ENCODE measurements at regions not wholly inside any gene's neighbourhood (a gene's known extent, or its start where the extent isn't known, plus 50 kb on each side); places are given as distances from the start of the nearest gene placed in this dataset.
"Not testable (repeated sequence)": the region's sequence is repeated elsewhere in the genome, so short reads cannot be mapped to it uniquely, and the experiment has no call there.

GRCh38 chr21:35204850-35205541 lies 155.9 kb upstream of the RUNX1 start:
- FAIRE-seq, result no peak
- no peak for DNase-seq (ENCODE audit: insufficient read length, low spot score)

GRCh38 chr21:35204125-35204524 lies 155.0 kb upstream of the RUNX1 start:
- no peak for FAIRE-seq
- no peak for DNase-seq (ENCODE audit: insufficient read length, low spot score)

DNA sequence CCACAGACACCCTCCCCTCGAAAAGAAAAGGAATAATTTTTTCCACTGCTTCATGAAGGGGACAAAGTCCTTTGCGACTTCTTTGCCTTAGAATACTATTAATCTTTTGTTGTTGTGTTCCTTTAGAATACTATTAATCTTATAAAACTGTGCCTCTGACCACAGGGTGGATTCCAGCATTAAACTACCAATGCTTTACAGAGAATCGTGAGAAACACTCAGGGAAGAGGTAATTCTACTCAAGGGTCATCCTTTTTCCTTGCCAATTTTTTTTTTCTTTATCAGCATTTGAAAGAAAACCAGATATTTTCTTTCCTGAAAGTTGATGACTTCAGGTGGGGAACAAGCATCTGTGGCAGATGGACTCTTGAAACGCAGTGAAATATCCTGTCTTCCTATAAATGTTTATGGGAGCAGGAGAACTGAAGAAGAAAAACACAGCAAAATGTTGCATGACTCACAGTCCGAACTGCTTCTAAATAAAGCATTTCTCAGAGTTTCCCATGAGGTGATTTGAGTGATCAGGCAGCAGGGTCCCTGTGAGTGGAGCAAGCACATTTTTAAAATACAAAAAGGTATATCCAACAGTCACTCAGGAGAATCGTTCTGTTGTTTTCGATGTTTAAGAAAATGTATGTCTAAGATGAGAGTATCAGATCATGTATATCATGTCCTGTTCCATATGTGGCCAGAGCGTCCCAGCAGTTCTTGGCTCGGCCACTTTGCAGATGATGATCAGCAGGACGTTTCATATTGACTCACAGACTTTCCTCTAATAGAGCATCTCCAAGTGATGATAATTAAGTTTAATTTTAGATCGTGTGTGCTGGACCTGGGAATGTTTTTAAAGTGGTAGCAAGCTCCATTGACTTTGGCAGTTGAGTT lies 154.2 kb upstream of the RUNX1 start:
- FAIRE-seq (no peak), DNase-seq (ENCODE audit: insufficient read length, low spot score) (no peak)

GRCh38 chr21:35202431-35202830 lies 153.3 kb upstream of the RUNX1 start:
- no peak for FAIRE-seq
- no peak for DNase-seq (ENCODE audit: insufficient read length, low spot score)

DNA sequence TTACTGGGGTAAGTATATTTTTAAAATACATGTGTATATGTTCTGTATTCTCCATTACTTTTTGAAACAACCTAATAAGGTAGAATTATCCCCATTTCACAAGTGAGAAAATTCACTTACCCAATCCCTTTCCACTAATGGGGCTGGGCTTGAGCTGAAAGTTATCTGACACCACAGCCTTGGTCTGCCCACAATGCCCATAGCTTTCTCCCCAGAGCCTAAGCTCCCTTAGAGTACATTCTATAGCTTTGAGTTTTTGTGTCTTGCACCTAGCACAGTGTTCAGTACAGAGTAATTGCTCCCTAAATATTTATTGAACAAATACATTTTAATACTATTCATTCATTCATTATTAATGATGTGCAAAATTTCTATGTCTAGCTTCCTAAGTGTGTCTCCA lies 152.7 kb upstream of the RUNX1 start:
- no peak for FAIRE-seq
- no peak for DNase-seq (ENCODE audit: insufficient read length, low spot score)

GRCh38 chr21:35201288-35201687 lies 152.2 kb upstream of the RUNX1 start:
- FAIRE-seq (no peak), DNase-seq (ENCODE audit: insufficient read length, low spot score) (no peak)

GRCh38 chr21:35199733-35200015 lies 150.6 kb upstream of the RUNX1 start:
- DNase-seq (ENCODE audit: insufficient read length, low spot score) (no peak), FAIRE-seq (no peak)

DNA sequence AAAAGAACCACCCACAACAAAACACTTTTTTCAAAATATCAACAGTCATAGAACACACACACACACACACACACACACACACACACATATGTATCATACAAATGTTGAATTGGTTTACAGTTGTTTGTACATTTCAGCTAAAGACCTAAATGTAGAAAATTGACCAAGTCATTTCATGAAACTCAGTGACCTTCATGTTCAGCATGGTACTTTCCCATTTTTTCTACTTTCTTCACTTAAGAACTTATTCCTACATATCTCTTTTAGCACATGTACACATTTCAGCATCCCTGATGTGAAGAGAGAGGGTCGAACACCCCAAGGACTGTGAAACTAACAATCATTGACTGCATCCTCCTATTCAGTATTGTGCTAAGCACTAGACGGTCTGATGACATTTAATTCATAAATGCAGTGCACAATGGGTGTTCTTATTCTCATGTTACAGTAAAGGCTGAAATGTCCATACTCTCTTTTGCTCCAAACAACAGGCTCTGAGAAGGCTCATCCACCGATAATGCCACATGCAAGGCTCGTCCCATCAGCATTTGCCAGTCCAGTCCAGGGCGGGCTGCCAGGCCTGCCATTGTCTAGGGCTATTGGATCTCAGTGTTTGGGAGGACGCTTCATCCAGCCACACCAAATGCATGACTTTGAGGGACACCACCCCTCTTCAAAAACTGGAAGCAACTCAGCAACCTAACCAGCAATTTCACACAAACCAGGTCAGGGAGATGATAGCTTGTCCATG lies 150.1 kb upstream of the RUNX1 start:
- FAIRE-seq (no peak), DNase-seq (ENCODE audit: insufficient read length, low spot score) (no peak)

DNA sequence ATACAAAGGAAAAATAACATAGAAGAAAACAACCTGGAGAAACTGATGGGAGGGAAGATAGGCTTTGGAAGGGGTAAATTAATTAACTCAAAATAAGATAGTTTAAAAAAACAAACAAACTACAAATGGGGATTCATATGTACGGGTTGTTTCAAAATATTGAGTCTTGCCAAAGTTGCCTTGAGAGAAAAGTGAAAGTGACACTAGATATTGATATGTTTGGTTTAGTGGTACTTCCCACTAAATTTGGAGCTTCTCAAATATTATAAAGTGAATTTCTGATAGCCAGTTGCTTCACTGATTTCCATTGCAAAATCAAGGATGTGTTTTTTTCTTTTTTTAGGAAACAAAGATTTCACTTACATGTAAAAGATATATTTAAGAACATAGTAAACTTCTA lies 149.5 kb upstream of the RUNX1 start:
- no peak for DNase-seq (ENCODE audit: insufficient read length, low spot score)
- FAIRE-seq, result no peak

GRCh38 chr21:35197992-35198431 lies 148.9 kb upstream of the RUNX1 start:
- no peak for DNase-seq (ENCODE audit: insufficient read length, low spot score)
- no peak for FAIRE-seq

DNA sequence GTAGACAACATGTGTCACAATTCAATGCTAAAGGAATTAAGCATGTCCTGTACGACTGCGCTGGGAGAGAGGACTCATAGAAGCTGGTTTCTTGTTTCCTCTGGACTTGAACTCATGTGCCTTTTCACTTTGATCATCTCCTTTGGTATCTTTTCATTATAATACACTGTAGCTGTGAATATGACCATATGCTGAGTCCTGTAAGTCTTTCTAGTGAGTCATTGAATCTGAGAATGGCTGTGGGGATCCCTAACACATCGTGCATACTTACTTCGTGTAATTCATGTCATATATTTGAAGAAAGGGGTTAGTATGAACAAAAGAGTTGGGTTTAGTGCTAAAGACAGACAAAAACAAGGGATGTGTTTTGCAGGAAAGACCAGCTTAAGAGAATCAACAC lies 148.1 kb upstream of the RUNX1 start:
- DNase-seq (ENCODE audit: insufficient read length, low spot score) (no peak), FAIRE-seq (no peak)

- FAIRE-seq, result no peak
- DNase-seq (ENCODE audit: insufficient read length, low spot score), result no peak
Measured at GRCh38 chr21:35196128-35196527, 147.0 kb upstream of the RUNX1 start.

DNA sequence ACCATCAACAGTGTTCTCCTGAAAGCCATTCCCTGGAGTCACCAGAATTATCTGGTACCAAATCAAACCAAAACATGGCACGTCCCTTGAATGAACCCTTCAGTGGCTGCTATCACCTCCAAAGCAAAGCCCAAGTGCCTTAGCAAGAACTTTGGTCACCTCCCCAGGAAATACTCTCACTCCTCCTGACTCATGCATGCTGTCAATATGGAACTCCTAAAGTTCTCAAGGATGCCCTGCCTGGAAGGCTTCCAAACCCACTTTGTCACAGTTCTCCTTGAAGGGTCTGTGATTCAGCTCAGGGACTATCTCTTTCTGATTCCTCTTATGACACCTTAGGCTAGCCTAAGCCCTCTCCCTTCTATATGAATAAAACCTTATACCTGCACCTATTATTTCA lies 146.1 kb upstream of the RUNX1 start:
- no peak for DNase-seq (ENCODE audit: insufficient read length, low spot score)
- no peak for FAIRE-seq

GRCh38 chr21:35191754-35192153 lies 142.7 kb upstream of the RUNX1 start:
- DNase-seq (ENCODE audit: insufficient read length, low spot score) (no peak), FAIRE-seq (no peak)

GRCh38 chr21:35191128-35191527 lies 142.0 kb upstream of the RUNX1 start:
- FAIRE-seq (no peak), DNase-seq (ENCODE audit: insufficient read length, low spot score) (no peak)

DNA sequence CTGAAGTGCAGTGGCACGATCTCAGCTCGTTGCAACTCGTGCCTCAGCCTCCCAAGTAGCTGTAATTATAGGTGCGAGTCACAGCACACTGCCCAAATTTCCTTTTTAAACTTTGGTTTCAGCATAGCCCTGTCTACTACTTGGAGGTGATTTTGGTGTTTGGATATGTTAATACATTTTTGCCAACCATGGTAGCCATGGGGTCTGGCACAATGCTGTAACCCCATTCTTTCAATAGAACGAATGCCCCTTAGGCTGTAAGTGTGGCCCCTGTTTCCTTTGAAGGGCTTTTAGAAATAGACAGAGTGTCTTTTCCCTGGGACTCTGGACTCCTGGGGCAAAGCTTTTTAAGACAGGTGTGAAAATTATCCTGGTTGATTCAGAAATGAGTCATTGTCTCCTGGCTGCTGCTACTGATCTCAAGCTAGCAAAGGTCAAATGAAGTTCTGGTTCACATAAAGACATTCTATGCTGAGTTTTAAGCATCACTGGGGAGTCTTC lies 141.1 kb upstream of the RUNX1 start:
- no peak for DNase-seq (ENCODE audit: insufficient read length, low spot score)
- FAIRE-seq, result no peak

DNA sequence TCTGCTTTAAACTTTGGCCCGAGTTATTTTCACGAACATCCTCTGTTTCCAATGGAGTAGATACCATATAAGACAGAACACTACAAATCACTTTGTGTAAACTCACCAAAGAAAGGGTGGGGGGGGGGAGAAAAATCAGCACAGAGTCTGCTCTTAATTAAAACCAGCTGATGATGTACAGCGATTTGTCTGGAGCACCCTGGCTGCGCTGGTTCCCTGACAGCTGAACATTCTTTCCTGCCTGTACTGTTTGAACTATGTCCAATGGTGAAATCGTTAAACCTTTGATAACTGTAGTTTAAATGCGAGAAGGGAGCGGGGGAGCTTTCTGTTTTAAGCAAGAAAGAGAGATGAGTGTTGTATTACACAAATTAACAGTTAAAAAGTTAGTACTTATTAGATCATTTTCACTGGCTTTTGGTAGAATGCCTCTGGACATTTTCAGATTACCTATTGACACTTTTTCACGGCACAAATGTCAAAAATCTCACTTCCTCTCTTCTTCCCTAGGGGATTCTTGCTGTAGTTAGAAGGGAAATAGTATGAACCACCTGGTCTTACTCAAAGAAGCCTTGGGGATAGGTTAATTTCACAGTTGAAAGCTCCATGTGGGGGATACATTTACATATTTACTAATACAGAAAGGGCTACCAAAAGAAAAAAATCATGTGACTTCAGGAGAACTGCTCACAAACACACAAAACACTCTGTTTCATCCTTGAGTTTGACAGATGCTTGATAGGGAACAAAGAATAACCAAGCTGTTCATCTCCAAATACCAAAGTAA lies 140.2 kb upstream of the RUNX1 start:
- FAIRE-seq (peak; percentile 87), DNase-seq (ENCODE audit: insufficient read length, low spot score) (peak; percentile 25)

- FAIRE-seq; DNase-seq (ENCODE audit: insufficient read length, low spot score): not testable (repeated sequence)
Measured at GRCh38 chr21:35183389-35183788, 134.3 kb upstream of the RUNX1 start.

GRCh38 chr21:35179990-35180540 lies 131.0 kb upstream of the RUNX1 start:
- no peak for DNase-seq (ENCODE audit: insufficient read length, low spot score)
- FAIRE-seq, result no peak

- FAIRE-seq (no peak), DNase-seq (ENCODE audit: insufficient read length, low spot score) (no peak)
Measured at GRCh38 chr21:35178827-35179226, 129.7 kb upstream of the RUNX1 start.

Measured in GM19239 (cell line).